ENCODE measurements at regions not wholly inside any gene's neighbourhood (a gene's known extent, or its start where the extent isn't known, plus 50 kb on each side); places are given as distances from the start of the nearest gene placed in this dataset.

- no peak for DNase-seq (ENCODE audit: low spot score)
- Histone ChIP-seq H3K4me3 (ENCODE audit: low read depth in 1 of 3, low read length in 3 of 3) (no peak overlapping the region), H3K27me3 (ENCODE audit: control insufficient read depth in 4 of 4, insufficient read depth in 4 of 4, low read length in 3 of 4) (peaks cover 0 to 6% (median 0%) of the 10 kb centered on the region in 4 donors), H3K4me1 (ENCODE audit: control insufficient read depth in 4 of 4, insufficient read depth in 4 of 4, low read length in 3 of 4) (no peaks in the 10 kb centered on the region), H3K27ac (ENCODE audit: low read depth in 1 of 2, low read length in 2 of 2) (no peak overlapping the region), H3K9me3 (ENCODE audit: control insufficient read depth in 4 of 4, low read length in 3 of 4) (no peaks in the 10 kb centered on the region), H3K9ac (ENCODE audit: low read depth in 1 of 2, low read length in 2 of 2) (no peak overlapping the region), H3K36me3 (ENCODE audit: control insufficient read depth in 4 of 4, insufficient read depth in 3 of 4, low read depth in 1 of 4, low read length in 3 of 4) (no peaks in the 10 kb centered on the region)
- WGBS: 80% methylated on average over 1 of the region's 1 CpG
- no peak for TF ChIP-seq TAF1 (conservative IDR thresholded peaks at IDR 0.05)
- no peak for TF ChIP-seq EGR1 (IDR thresholded peaks at IDR 0.05; ENCODE audit: low read depth in 2 of 2)
- no peak for TF ChIP-seq HNF4A (conservative IDR thresholded peaks at IDR 0.05)
- TF ChIP-seq YY1 (IDR thresholded peaks at IDR 0.05): no peak
- TF ChIP-seq, protein P1, sequence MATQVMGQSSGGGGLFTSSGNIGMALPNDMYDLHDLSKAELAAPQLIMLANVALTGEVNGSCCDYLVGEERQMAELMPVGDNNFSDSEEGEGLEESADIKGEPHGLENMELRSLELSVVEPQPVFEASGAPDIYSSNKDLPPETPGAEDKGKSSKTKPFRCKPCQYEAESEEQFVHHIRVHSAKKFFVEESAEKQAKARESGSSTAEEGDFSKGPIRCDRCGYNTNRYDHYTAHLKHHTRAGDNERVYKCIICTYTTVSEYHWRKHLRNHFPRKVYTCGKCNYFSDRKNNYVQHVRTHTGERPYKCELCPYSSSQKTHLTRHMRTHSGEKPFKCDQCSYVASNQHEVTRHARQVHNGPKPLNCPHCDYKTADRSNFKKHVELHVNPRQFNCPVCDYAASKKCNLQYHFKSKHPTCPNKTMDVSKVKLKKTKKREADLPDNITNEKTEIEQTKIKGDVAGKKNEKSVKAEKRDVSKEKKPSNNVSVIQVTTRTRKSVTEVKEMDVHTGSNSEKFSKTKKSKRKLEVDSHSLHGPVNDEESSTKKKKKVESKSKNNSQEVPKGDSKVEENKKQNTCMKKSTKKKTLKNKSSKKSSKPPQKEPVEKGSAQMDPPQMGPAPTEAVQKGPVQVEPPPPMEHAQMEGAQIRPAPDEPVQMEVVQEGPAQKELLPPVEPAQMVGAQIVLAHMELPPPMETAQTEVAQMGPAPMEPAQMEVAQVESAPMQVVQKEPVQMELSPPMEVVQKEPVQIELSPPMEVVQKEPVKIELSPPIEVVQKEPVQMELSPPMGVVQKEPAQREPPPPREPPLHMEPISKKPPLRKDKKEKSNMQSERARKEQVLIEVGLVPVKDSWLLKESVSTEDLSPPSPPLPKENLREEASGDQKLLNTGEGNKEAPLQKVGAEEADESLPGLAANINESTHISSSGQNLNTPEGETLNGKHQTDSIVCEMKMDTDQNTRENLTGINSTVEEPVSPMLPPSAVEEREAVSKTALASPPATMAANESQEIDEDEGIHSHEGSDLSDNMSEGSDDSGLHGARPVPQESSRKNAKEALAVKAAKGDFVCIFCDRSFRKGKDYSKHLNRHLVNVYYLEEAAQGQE (IDR thresholded peaks at IDR 0.05): no peak
- TF ChIP-seq, protein P2, sequence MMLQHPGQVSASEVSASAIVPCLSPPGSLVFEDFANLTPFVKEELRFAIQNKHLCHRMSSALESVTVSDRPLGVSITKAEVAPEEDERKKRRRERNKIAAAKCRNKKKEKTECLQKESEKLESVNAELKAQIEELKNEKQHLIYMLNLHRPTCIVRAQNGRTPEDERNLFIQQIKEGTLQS (IDR thresholded peaks at IDR 0.05): no peak
- no peak for TF ChIP-seq SP1 (IDR thresholded peaks at IDR 0.05)
- no peak for TF ChIP-seq FOXA1 (IDR thresholded peaks at IDR 0.05)
- no peak for TF ChIP-seq JUND (IDR thresholded peaks at IDR 0.05)
- TF ChIP-seq RAD21 (IDR thresholded peaks at IDR 0.05): no peak
- TF ChIP-seq, protein P3, sequence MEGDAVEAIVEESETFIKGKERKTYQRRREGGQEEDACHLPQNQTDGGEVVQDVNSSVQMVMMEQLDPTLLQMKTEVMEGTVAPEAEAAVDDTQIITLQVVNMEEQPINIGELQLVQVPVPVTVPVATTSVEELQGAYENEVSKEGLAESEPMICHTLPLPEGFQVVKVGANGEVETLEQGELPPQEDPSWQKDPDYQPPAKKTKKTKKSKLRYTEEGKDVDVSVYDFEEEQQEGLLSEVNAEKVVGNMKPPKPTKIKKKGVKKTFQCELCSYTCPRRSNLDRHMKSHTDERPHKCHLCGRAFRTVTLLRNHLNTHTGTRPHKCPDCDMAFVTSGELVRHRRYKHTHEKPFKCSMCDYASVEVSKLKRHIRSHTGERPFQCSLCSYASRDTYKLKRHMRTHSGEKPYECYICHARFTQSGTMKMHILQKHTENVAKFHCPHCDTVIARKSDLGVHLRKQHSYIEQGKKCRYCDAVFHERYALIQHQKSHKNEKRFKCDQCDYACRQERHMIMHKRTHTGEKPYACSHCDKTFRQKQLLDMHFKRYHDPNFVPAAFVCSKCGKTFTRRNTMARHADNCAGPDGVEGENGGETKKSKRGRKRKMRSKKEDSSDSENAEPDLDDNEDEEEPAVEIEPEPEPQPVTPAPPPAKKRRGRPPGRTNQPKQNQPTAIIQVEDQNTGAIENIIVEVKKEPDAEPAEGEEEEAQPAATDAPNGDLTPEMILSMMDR (IDR thresholded peaks at IDR 0.05; ENCODE audit: low read depth, low read length, missing input control): no peak
- no peak for TF ChIP-seq GABPA (IDR thresholded peaks at IDR 0.05 in 1 of 2, conservative IDR thresholded peaks at IDR 0.05 in 1 of 2)
- TF ChIP-seq, protein P4, sequence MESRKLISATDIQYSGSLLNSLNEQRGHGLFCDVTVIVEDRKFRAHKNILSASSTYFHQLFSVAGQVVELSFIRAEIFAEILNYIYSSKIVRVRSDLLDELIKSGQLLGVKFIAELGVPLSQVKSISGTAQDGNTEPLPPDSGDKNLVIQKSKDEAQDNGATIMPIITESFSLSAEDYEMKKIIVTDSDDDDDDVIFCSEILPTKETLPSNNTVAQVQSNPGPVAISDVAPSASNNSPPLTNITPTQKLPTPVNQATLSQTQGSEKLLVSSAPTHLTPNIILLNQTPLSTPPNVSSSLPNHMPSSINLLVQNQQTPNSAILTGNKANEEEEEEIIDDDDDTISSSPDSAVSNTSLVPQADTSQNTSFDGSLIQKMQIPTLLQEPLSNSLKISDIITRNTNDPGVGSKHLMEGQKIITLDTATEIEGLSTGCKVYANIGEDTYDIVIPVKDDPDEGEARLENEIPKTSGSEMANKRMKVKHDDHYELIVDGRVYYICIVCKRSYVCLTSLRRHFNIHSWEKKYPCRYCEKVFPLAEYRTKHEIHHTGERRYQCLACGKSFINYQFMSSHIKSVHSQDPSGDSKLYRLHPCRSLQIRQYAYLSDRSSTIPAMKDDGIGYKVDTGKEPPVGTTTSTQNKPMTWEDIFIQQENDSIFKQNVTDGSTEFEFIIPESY (IDR thresholded peaks at IDR 0.05): no peak
- no peak for TF ChIP-seq MAX (IDR thresholded peaks at IDR 0.05)
- TF ChIP-seq FOXA2 (IDR thresholded peaks at IDR 0.05): no peak
- TF ChIP-seq NR2F2 (IDR thresholded peaks at IDR 0.05): no peak
- TF ChIP-seq HNF4G (IDR thresholded peaks at IDR 0.05): no peak
- TF ChIP-seq RXRA (IDR thresholded peaks at IDR 0.05): no peak
Observed at GRCh38 chr11:86865436-86865835, 65.1 kb downstream of the PRSS23 start.
